ENCODE measurements at regions not wholly inside any gene's neighbourhood (a gene's known extent, or its start where the extent isn't known, plus 50 kb on each side); places are given as distances from the start of the nearest gene placed in this dataset.

DNA sequence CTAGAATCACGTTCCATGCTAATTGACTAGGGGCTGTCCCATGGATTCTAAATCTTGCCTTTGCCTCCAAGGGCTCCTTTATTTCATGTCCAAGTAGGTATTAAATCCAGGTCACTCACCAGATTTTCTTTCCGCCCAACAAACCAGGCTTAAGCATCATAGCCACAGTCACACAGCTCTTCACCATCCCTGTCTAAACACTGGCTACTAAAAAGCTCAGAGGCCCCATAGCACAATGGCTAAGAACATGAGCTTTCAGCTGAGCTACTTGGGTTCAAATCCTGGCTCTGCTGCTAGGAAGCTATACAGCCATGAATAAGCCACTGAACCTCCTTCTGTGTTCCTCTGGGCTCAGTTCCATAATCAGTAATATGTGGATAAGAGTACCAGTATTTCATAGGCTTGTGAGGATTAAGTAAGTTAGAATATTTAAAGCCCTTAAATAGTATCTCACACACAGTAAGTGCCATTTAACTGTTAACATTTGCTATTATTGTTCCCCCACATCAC lies 277.2 kb upstream of the GJB5 start:
- no peak for TF ChIP-seq CTCF (IDR thresholded peaks at IDR 0.05; ENCODE audit: poor library complexity)
- TF ChIP-seq EZH2 (IDR thresholded peaks at IDR 0.05; ENCODE audit: borderline replicate concordance): no peak

Data from hepatocyte (in vitro differentiated cells).